Fibroblast of lung (primary cell): ENCODE measurements at regions not wholly inside any gene's neighbourhood (a gene's known extent, or its start where the extent isn't known, plus 50 kb on each side); places are given as distances from the start of the nearest gene placed in this dataset.
A peak's percentile ranks its signal among the peaks of the same experiment; 100 is the strongest.

Source experiments
- DNase-seq, 2 donors: peaks; one replicate each; pipeline versions ENCODE4 v3.0.0 to v3.0.0-alpha.2; 2010; ENCODE audit warnings: low read depth in 2 of 2
- H2AFZ ChIP-seq: 2 replicates; pipeline ENCODE4 v1.5.1; 2012; ENCODE audit warnings: low read length, control low read depth, inconsistent platforms
- H3K27ac ChIP-seq: 2 replicates; pipeline ENCODE4 v1.5.1; 2011; ENCODE audit warnings: low read length, control low read depth; ENCODE audit not compliant: insufficient read depth
- H3K27me3 ChIP-seq: 2 replicates; pipeline ENCODE4 v1.5.1; 2011; ENCODE audit warnings: mild to moderate bottlenecking, low read length; ENCODE audit not compliant: control insufficient read depth, insufficient read depth
- H3K36me3 ChIP-seq: 2 replicates; pipeline ENCODE4 v1.5.1; 2011; ENCODE audit warnings: low read length; ENCODE audit not compliant: control insufficient read depth, insufficient read depth
- H3K4me1 ChIP-seq: 2 replicates; pipeline ENCODE4 v1.5.1; 2011; ENCODE audit warnings: low read length; ENCODE audit not compliant: control insufficient read depth, insufficient read depth; ENCODE audit errors: extremely low read depth
- H3K4me2 ChIP-seq: 2 replicates; pipeline ENCODE4 v1.5.1; 2011; ENCODE audit warnings: low read length, control low read depth; ENCODE audit not compliant: insufficient read depth; ENCODE audit errors: extremely low read depth
- H3K4me3 ChIP-seq, 4 experiments: fragments of 200-600 bp in 1 of 4; sonication (generic) in 1 of 4; replicated peaks in 1 of 4; 2 replicates each; pipeline ENCODE4 v1.5.1; 2011 to 2016; ENCODE audit warnings: low read length in 4 of 4, low read depth in 3 of 4, mild to moderate bottlenecking in 3 of 4, control low read depth in 2 of 4, inconsistent platforms in 1 of 4, mixed read lengths in 1 of 4; ENCODE audit not compliant: insufficient read depth in 1 of 4; ENCODE audit errors: control extremely low read depth in 1 of 4
- H3K79me2 ChIP-seq: 2 replicates; pipeline ENCODE4 v1.5.1; 2012; ENCODE audit warnings: mild to moderate bottlenecking, low read length, inconsistent platforms; ENCODE audit not compliant: control insufficient read depth, insufficient read depth
- H3K9ac ChIP-seq: 2 replicates; pipeline ENCODE4 v1.5.1; 2011; ENCODE audit warnings: mild to moderate bottlenecking, low read length, control low read depth; ENCODE audit not compliant: insufficient read depth
- H3K9me3 ChIP-seq: 2 replicates; pipeline ENCODE4 v1.5.1; 2012; ENCODE audit warnings: low read depth, low read length; ENCODE audit not compliant: control insufficient read depth, insufficient read depth
- H4K20me1 ChIP-seq: 2 replicates; pipeline ENCODE4 v1.5.1; 2011; ENCODE audit warnings: low read length; ENCODE audit not compliant: control insufficient read depth, insufficient read depth; ENCODE audit errors: extremely low read depth
- CTCF ChIP-seq, 2 donors: IDR thresholded peaks in 1 of 2; conservative IDR thresholded peaks in 1 of 2; 1 replicate in 1 of 2; 2 replicates in 1 of 2; pipeline ENCODE4 v1.5.1; 2011 to 2012; ENCODE audit warnings: low read length in 2 of 2, control low read depth in 1 of 2, inconsistent platforms in 1 of 2, low read depth in 1 of 2, mild to moderate bottlenecking in 1 of 2
- EZH2 ChIP-seq: IDR thresholded peaks from 2 replicates; pipeline ENCODE4 v1.5.1; 2012; ENCODE audit warnings: low read length, control low read depth, mild to moderate bottlenecking; ENCODE audit errors: missing control alignments

DNA sequence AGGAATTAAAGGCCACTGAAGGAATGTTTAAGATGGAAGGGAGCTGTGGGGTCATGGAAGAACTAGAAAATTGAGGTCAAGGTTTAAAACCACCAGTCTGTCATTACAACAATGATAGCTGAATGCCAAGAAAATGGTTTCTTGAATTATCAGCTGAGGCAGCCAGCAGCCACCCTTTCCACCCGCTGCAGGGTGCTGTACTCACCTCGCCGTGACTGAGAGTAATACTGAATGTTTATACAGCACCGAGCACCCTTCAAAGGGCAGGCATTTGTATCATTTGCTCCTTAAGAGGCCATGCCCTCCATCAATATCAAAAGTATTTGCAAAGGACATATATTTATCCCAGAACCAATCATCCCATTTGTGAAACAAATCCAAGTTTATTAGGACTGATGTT is 402.8 kb downstream of the VPS13C start:
- H3K27me3 ChIP-seq, result no peaks in the 10 kb centered on the region
- no peak for TF ChIP-seq CTCF (conservative IDR thresholded peaks at IDR 0.05 in 1 of 2, IDR thresholded peaks at IDR 0.05 in 1 of 2; ENCODE audit: low read depth in 1 of 2, low read length in 2 of 2)
- TF ChIP-seq EZH2, result no peak
- H3K36me3 ChIP-seq, result no peaks in the 10 kb centered on the region
- DNase-seq, result no peak
- H3K79me2 ChIP-seq, result no peaks in the 10 kb centered on the region
- H3K27ac ChIP-seq, result no peak overlapping the region
- no peaks in the 10 kb centered on the region for H4K20me1 ChIP-seq
- no peak overlapping the region for H2AFZ ChIP-seq
- no peaks in the 10 kb centered on the region for H3K4me1 ChIP-seq
- no peak overlapping the region for H3K9ac ChIP-seq
- H3K4me3 ChIP-seq, result no peak overlapping the region
- H3K4me2 ChIP-seq, result no peak overlapping the region
- H3K9me3 ChIP-seq, result no peaks in the 10 kb centered on the region

DNA sequence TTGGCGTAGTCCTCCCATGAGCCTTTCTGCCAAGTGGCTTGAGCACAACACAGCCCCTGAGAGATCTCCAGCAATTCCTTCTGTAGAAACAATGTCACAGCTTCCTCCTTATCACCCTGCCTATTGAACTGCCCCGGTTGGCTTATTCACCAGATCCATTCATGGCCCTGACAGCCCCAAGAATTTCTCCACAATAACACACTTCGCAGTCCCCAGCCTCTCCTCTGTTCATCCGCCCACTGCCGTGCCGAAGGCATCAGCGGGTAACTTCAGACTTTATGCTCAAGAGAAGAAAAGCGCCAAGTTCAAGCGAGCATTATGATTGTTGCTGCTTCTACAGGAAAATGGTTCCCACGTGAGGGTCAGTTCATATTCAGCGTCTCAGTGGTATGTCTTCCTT is 403.9 kb downstream of the VPS13C start:
- Histone ChIP-seq H3K79me2 (no peaks in the 10 kb centered on the region), H2AFZ (no peak overlapping the region), H3K27ac (no peak overlapping the region), H3K9me3 (no peaks in the 10 kb centered on the region), H3K4me2 (no peak overlapping the region), H4K20me1 (no peaks in the 10 kb centered on the region), H3K9ac (no peak overlapping the region), H3K36me3 (no peaks in the 10 kb centered on the region), H3K4me3 (no peak overlapping the region), H3K27me3 (no peaks in the 10 kb centered on the region), H3K4me1 (no peaks in the 10 kb centered on the region)
- DNase-seq, result no peak
- TF ChIP-seq CTCF (conservative IDR thresholded peaks at IDR 0.05 in 1 of 2, IDR thresholded peaks at IDR 0.05 in 1 of 2; ENCODE audit: low read depth in 1 of 2, low read length in 2 of 2) (no peak), EZH2 (no peak)

DNA sequence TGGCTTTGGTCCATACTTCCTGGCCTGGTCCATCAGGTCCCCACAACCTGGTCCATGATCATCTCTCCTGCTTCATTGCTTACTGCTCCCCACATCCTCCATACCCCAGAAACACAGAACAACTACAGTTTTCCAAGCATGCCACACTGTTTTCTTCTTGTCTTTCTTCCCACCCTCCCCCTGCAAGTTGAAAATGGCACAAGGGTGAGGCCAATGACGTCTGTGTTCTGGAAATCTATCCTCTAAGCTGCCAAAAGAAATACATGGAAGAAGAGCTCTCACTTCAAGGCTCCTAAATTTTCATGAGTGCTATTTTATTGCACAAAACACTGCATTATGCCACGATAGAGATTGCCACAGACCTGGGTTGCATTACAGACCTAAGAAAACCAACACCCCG is 404.4 kb downstream of the VPS13C start:
- DNase-seq, result peak in 1 of 2 donors; percentile 49

More for the DNA sequence above, 404.4 kb downstream of the VPS13C start:
- H3K4me1 ChIP-seq, result no peaks in the 10 kb centered on the region
- no peaks in the 10 kb centered on the region for H3K9me3 ChIP-seq
- no peak overlapping the region for H3K4me2 ChIP-seq
- no peak overlapping the region for H2AFZ ChIP-seq
- H4K20me1 ChIP-seq, result no peaks in the 10 kb centered on the region
- H3K36me3 ChIP-seq, result no peaks in the 10 kb centered on the region
- no peaks in the 10 kb centered on the region for H3K27me3 ChIP-seq
- no peak overlapping the region for H3K4me3 ChIP-seq
- H3K27ac ChIP-seq, result no peak overlapping the region
- no peak overlapping the region for H3K9ac ChIP-seq
- no peak for TF ChIP-seq CTCF (conservative IDR thresholded peaks at IDR 0.05 in 1 of 2, IDR thresholded peaks at IDR 0.05 in 1 of 2; ENCODE audit: low read depth in 1 of 2, low read length in 2 of 2)
- no peak for TF ChIP-seq EZH2
- H3K79me2 ChIP-seq, result no peaks in the 10 kb centered on the region
